Psoas muscle (tissue), 7 donors: ENCODE measurements at regions not wholly inside any gene's neighbourhood (a gene's known extent, or its start where the extent isn't known, plus 50 kb on each side); places are given as distances from the start of the nearest gene placed in this dataset.

Experiments
- ATAC-seq, 4 donors: fragments of 200-7000 bp; cut with Tn5 transposase; one replicate each; pipeline ENCODE4 v1.9.1; 2020; ENCODE audit warnings: moderate library complexity in 3 of 4, mild to moderate bottlenecking in 2 of 4
- DNase-seq, 2 donors: peaks; one replicate each; pipeline ENCODE4 v3.0.0-alpha.2; 2020
- H3K27ac ChIP-seq: fragments of 200-600 bp; one replicate; pipeline ENCODE4 v1.8.0; 2022
- H3K27me3 ChIP-seq, 3 donors: fragments of 200-600 bp in 1 of 3; one replicate each; pipeline versions ENCODE4 v1.6.1 to v1.8.0; 2013 to 2022; ENCODE audit warnings: low read length in 2 of 3, mild to moderate bottlenecking in 2 of 3, moderate library complexity in 1 of 3; ENCODE audit not compliant: insufficient read depth in 3 of 3
- H3K36me3 ChIP-seq, 2 donors: fragments of 200-600 bp in 1 of 2; one replicate each; pipeline versions ENCODE4 v1.6.1 to v1.8.0; 2013 to 2022; ENCODE audit warnings: low read depth in 1 of 2, mild to moderate bottlenecking in 1 of 2, moderate library complexity in 1 of 2; ENCODE audit not compliant: insufficient read depth in 1 of 2
- H3K4me1 ChIP-seq: fragments of 200-600 bp; one replicate; pipeline ENCODE4 v1.8.0; 2022
- H3K4me3 ChIP-seq: fragments of 200-600 bp; one replicate; pipeline ENCODE4 v1.8.0; 2022; ENCODE audit warnings: mild to moderate bottlenecking
- H3K9me3 ChIP-seq: fragments of 200-600 bp; one replicate; pipeline ENCODE4 v1.8.0; 2022
- CTCF ChIP-seq: fragments of 200-600 bp; IDR thresholded peaks from one replicate; pipeline ENCODE4 v1.8.0; 2022; ENCODE audit warnings: antibody characterized with exemption
- WGBS, 3 donors: extraction: QIAGEN DNeasy Blood & Tissue Kit; methylation state at CpG; one replicate each; pipeline versions ENCODE4 v1.1.6 to v1.1.7; 2013; 5-methylcytosine and 5-hydroxymethylcytosine counted together
- intact Hi-C, 2 donors: fragments of 100-400 bp; cut with DNase I; formaldehyde crosslinking; loops; one replicate each; pipeline versions ENCODE4 v1.11.0 to v1.14.2; 2022
- donor health status: healthy with polysubstance abuse.
- donor health status: DM: no; HTN: no; CAD: no; lungs with moderate emphysema.
- donor health status: Bipolar disorder and iron deficiency.
- donor health status: healthy.
- donor health status: DM: yes; HTN: yes; CAD: no.
- donor health status: DM: no; HTN: no; CAD: no.
- donor health status: DM: yes; HTN: yes; CAD: no.

GRCh38 chr4:138086611-138087041 lies 155.5 kb downstream of the SLC7A11 start:
- intact Hi-C loops, result no loop called here
- no peak for TF ChIP-seq CTCF
- H3K9me3 ChIP-seq, result no peaks in the 10 kb centered on the region
- WGBS, 3 donors, result 55 to 63% (median 61%) methylated on average over 1 of the region's 1 CpG
- H3K4me3 ChIP-seq, result no peak overlapping the region
- peaks cover 14% of the 10 kb centered on the region for H3K4me1 ChIP-seq
- H3K27ac ChIP-seq, result peak overlapping the region; percentile 62
- no peaks in the 10 kb centered on the region for H3K27me3 ChIP-seq
- DNase-seq (no peak), ATAC-seq (no peak)
- H3K36me3 ChIP-seq, result no peaks in the 10 kb centered on the region

DNA sequence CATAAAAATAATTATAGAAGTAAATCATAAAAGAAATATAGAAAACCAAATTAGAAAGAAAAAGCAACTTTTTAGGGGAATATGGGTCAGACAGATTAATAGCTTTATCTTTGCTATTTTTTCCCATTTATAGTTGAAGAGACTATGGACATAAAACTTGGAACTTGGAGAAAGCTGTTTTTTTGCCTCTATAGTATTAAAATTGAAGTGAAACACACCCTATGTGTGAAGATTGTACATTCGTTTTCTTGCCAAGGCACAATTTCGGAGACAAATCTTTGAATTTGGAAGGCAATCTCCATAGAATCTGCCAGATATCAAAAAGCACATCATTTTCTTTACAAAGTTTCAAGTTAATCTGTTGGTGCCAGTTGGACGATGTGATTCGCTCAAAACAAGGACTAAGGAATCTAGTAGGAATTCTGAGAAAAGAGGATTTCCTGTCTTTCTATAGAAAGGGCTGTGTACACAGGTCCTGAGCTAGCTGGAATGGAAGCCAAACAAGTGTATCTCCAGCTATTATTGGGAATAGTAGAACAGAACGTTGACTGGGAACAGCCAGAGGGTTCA lies 156.3 kb downstream of the SLC7A11 start:
- DNase-seq (no peak), ATAC-seq (no peak)
- H3K27me3 ChIP-seq, result no peaks in the 10 kb centered on the region
- TF ChIP-seq CTCF, result no peak
- no peaks in the 10 kb centered on the region for H3K9me3 ChIP-seq
- H3K36me3 ChIP-seq, result no peaks in the 10 kb centered on the region
- peaks cover 14% of the 10 kb centered on the region for H3K4me1 ChIP-seq
- WGBS, 3 donors, result 47 to 58% (median 47%) methylated on average over 5 of the region's 5 CpGs
- no peak overlapping the region for H3K4me3 ChIP-seq
- intact Hi-C loops, result no loop called here
- H3K27ac ChIP-seq, result no peak overlapping the region

DNA sequence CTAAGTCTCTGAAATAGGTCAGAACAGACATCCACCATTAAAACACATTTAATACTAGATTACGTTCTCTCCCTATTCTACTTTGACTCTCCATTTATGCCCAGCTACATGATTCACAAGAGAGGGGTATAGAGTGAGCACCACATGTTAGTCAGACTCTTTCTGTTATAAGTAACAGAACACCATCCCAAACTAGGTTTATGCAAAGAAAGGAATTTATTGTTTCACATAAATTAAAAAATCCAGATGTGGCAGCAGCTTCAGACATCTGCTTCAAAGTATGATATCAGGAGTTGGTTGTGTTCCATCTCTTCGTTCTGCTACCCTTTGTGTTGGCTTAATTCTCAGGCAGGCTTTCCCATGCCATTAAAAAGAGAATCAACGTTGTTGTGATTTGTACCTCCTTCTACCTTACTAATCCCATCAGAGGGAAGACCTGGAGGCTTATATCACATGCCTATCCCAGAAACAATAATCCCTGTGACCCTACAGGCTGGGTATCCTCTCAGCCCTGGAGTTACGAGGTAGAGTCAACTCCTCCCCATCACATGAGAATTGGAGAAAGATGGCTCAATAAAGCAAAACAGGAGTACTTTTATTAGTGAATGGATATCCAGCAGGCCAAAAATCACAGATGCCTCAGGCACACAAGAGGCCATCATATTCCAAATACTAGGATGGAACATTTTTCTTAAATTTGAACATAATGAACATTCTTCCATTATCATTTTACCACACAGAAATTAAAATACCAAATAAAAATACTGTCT lies 163.2 kb downstream of the SLC7A11 start:
- Histone ChIP-seq H3K4me3 (no peak overlapping the region), H3K27ac (no peak overlapping the region), H3K27me3 (no peaks in the 10 kb centered on the region), H3K9me3 (no peaks in the 10 kb centered on the region), H3K4me1 (no peaks in the 10 kb centered on the region), H3K36me3 (no peaks in the 10 kb centered on the region)
- TF ChIP-seq CTCF, result no peak
- no peak for DNase-seq
- 44 to 68% (median 56%) methylated on average over 4 of the region's 4 CpGs for WGBS, 3 donors
- ATAC-seq, result no peak
- intact Hi-C loops, result no loop called here

GRCh38 chr4:138078253-138078652 lies 163.9 kb downstream of the SLC7A11 start:
- H3K4me1 ChIP-seq, result no peaks in the 10 kb centered on the region
- intact Hi-C loops, result no loop called here
- no peak overlapping the region for H3K4me3 ChIP-seq
- DNase-seq, result no peak
- no peak for ATAC-seq
- H3K27me3 ChIP-seq, result no peaks in the 10 kb centered on the region
- no peaks in the 10 kb centered on the region for H3K9me3 ChIP-seq
- WGBS, 3 donors, result 40 to 60% (median 43%) methylated on average over 2 of the region's 2 CpGs
- H3K36me3 ChIP-seq, result no peaks in the 10 kb centered on the region
- no peak overlapping the region for H3K27ac ChIP-seq
- no peak for TF ChIP-seq CTCF
